Tibial nerve (tissue), 4 donors: ENCODE measurements at regions not wholly inside any gene's neighbourhood (a gene's known extent, or its start where the extent isn't known, plus 50 kb on each side); places are given as distances from the start of the nearest gene placed in this dataset.

Experiments used
- EP300 ChIP-seq, 2 donors: sonication (generic); formaldehyde crosslinking; IDR thresholded peaks; one replicate each; pipeline ENCODE4 v1.6.1; 2017; ENCODE audit warnings: antibody characterized with exemption in 2 of 2, mild to moderate bottlenecking in 1 of 2
- POLR2A ChIP-seq, 2 donors: fragments of 450-650 bp; IDR thresholded peaks; one replicate each; pipeline ENCODE4 v1.6.1; 2017; ENCODE audit warnings: antibody characterized with exemption in 2 of 2, mild to moderate bottlenecking in 2 of 2, moderate library complexity in 2 of 2
- TF ChIP-seq, protein P1 (sequence below), 5 experiments: fragments of 200-600 bp in 3 of 5; fragments of 450-650 bp in 2 of 5; sonication (generic) in 3 of 5; IDR thresholded peaks; one replicate each; pipeline ENCODE4 v1.5.1; 2016 to 2019; ENCODE audit warnings: antibody characterized with exemption in 5 of 5, mild to moderate bottlenecking in 3 of 5, moderate library complexity in 2 of 5

DNA sequence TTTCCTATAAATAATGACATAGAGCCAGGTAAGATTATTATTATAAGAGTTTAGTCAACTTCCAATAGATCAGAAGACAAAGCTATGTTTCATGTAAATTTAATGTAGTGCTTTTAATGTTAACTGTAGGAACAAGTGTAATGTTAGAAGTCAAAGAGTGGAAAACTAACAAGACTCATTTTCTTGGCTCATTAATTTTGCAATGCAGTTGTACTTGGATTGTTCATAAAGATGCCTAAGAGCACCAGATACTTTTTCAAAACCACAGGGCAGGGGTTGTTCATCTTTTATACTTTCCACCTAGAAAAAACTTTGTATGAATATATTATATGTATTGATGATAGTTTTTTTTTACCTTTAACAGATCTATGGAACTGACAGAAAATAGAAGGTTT lies 1705.3 kb upstream of the CDH9 start:
- TF ChIP-seq, protein P1, sequence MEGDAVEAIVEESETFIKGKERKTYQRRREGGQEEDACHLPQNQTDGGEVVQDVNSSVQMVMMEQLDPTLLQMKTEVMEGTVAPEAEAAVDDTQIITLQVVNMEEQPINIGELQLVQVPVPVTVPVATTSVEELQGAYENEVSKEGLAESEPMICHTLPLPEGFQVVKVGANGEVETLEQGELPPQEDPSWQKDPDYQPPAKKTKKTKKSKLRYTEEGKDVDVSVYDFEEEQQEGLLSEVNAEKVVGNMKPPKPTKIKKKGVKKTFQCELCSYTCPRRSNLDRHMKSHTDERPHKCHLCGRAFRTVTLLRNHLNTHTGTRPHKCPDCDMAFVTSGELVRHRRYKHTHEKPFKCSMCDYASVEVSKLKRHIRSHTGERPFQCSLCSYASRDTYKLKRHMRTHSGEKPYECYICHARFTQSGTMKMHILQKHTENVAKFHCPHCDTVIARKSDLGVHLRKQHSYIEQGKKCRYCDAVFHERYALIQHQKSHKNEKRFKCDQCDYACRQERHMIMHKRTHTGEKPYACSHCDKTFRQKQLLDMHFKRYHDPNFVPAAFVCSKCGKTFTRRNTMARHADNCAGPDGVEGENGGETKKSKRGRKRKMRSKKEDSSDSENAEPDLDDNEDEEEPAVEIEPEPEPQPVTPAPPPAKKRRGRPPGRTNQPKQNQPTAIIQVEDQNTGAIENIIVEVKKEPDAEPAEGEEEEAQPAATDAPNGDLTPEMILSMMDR (IDR thresholded peaks at IDR 0.05), result no peak
- TF ChIP-seq POLR2A (IDR thresholded peaks at IDR 0.05) (no peak), EP300 (IDR thresholded peaks at IDR 0.05) (no peak)
